Nephron progenitor cell (in vitro differentiated cells): ENCODE measurements at regions not wholly inside any gene's neighbourhood (a gene's known extent, or its start where the extent isn't known, plus 50 kb on each side); places are given as distances from the start of the nearest gene placed in this dataset.
"Not testable (repeated sequence)": the region's sequence is repeated elsewhere in the genome, so short reads cannot be mapped to it uniquely, and the experiment has no call there.

Source experiments
- DNase-seq: peaks from one replicate; pipeline ENCODE4 v3.0.0; 2021
- H3K27ac Mint-ChIP-seq: 2 replicates; pipeline ENCODE4 v1.8.0; 2021; ENCODE audit warnings: mild to moderate bottlenecking, moderate library complexity, mixed read lengths
- H3K27me3 Mint-ChIP-seq: 2 replicates; pipeline ENCODE4 v1.8.0; 2021; ENCODE audit warnings: mild to moderate bottlenecking, low read depth, mixed read lengths; ENCODE audit not compliant: poor library complexity
- H3K36me3 Mint-ChIP-seq: 2 replicates; pipeline ENCODE4 v1.8.0; 2021; ENCODE audit warnings: low read depth, mixed read lengths
- H3K4me1 Mint-ChIP-seq: 2 replicates; pipeline ENCODE4 v1.8.0; 2021; ENCODE audit warnings: mixed read lengths
- H3K4me3 Mint-ChIP-seq: 2 replicates; pipeline ENCODE4 v1.8.0; 2021; ENCODE audit warnings: mild to moderate bottlenecking, moderate library complexity, mixed read lengths
- H3K9me3 Mint-ChIP-seq: 2 replicates; pipeline ENCODE4 v1.8.0; 2021; ENCODE audit warnings: mild to moderate bottlenecking, moderate library complexity, mixed read lengths
- CTCF ChIP-seq: fragments of 200-600 bp; sonication (generic); IDR thresholded peaks from 2 replicates; pipeline ENCODE4 v1.5.0; 2021; ENCODE audit warnings: antibody characterized with exemption

- Mint-ChIP-seq H3K27me3 (no peaks in the 10 kb centered on the region), H3K4me3 (no peak overlapping the region), H3K36me3 (no peaks in the 10 kb centered on the region), H3K27ac (no peak overlapping the region), H3K9me3 (no peaks in the 10 kb centered on the region), H3K4me1 (peaks cover 8% of the 10 kb centered on the region)
- no peak for TF ChIP-seq CTCF
- no peak for DNase-seq
Measured at GRCh38 chr3:161695811-161696210, 199.2 kb downstream of the OTOL1 start.

- no peaks in the 10 kb centered on the region for H3K27me3 Mint-ChIP-seq
- no peaks in the 10 kb centered on the region for H3K4me1 Mint-ChIP-seq
- TF ChIP-seq CTCF, result no peak
- no peaks in the 10 kb centered on the region for H3K36me3 Mint-ChIP-seq
- H3K4me3 Mint-ChIP-seq, result no peak overlapping the region
- peaks cover 1% of the 10 kb centered on the region for H3K9me3 Mint-ChIP-seq
- H3K27ac Mint-ChIP-seq, result no peak overlapping the region
- no peak for DNase-seq
Measured at GRCh38 chr3:161700998-161701397, 204.4 kb downstream of the OTOL1 start.

DNA sequence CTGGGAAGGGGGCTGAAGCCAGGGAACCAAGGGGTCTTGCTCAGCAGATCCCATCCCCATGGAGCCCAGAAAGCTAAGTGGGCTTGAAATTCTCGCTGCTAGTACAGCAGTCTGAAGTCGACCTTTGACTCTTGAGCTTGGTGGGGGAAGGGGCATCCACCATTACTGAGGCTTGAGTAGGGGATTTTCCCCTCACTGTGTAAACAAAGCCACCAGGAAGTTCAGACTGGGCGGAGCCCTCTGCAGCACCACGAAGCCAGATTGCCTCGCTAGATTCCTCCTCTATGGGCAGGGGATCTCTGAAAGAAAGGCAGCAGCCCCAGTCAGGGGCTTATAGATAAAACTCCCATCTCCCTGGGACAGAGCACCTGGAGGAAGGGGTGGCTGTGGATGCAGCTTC, 210.6 kb downstream of the OTOL1 start:
- not testable (repeated sequence) for H3K4me3 Mint-ChIP-seq, H3K36me3 Mint-ChIP-seq, H3K27ac Mint-ChIP-seq, H3K4me1 Mint-ChIP-seq, H3K27me3 Mint-ChIP-seq, DNase-seq
- H3K9me3 Mint-ChIP-seq, result peaks cover 45% of the 10 kb centered on the region

- Mint-ChIP-seq H3K36me3 (no peaks in the 10 kb centered on the region), H3K27me3 (no peaks in the 10 kb centered on the region), H3K4me3 (no peak overlapping the region), H3K27ac (no peak overlapping the region), H3K4me1 (no peaks in the 10 kb centered on the region), H3K9me3 (peaks cover 34% of the 10 kb centered on the region)
- TF ChIP-seq CTCF, result no peak
- no peak for DNase-seq
Measured at GRCh38 chr3:161713731-161714130, 217.1 kb downstream of the OTOL1 start.

DNA sequence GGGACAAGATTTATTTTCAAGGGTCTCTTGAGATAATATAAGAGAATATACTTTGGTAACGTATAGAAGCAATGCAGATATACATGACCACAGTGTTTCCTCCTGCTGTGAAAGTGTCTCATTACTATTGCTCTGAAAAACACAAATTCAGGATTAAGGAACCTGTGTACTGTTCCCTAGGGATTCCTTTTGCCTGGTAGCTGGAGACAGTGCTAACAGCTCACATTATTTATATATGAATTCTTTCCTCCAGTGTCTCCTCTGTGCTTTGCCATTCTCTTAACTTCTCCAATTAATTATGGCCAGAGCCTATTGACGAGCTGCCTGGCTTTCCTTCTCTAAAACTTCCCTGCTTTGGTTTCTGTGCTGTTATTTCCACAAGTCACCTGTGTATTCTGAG, 235.4 kb downstream of the OTOL1 start:
- H3K4me3 Mint-ChIP-seq, result no peak overlapping the region
- no peak for TF ChIP-seq CTCF
- no peak for DNase-seq
- H3K27ac Mint-ChIP-seq, result no peak overlapping the region
- no peaks in the 10 kb centered on the region for H3K36me3 Mint-ChIP-seq
- H3K4me1 Mint-ChIP-seq, result peaks cover 4% of the 10 kb centered on the region
- H3K27me3 Mint-ChIP-seq, result no peaks in the 10 kb centered on the region
- H3K9me3 Mint-ChIP-seq, result no peaks in the 10 kb centered on the region

DNA sequence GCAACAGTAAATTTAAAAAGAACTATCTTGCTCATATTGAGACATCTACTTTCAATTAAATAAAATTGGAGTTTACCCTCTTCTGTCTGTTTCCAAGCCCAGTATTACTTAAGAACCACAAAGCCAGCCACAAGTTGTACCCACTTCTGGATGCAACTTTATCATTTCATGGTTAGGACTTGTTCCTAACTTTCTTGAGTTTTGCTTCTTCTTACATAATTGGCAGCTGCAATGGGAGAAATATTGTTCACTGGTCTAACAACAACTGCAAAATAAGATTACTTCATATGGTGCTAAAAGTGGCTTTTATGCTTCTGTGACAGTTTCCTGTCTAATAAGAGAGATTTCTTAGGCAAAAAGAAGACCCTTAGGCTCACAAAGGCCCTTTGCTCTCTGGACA, 240.6 kb downstream of the OTOL1 start:
- H3K9me3 Mint-ChIP-seq, result no peaks in the 10 kb centered on the region
- no peaks in the 10 kb centered on the region for H3K36me3 Mint-ChIP-seq
- no peak for TF ChIP-seq CTCF
- DNase-seq, result no peak
- peaks cover 2% of the 10 kb centered on the region for H3K4me1 Mint-ChIP-seq
- H3K4me3 Mint-ChIP-seq, result no peak overlapping the region
- no peaks in the 10 kb centered on the region for H3K27me3 Mint-ChIP-seq
- H3K27ac Mint-ChIP-seq, result no peak overlapping the region
